ENCODE measurements at regions not wholly inside any gene's neighbourhood (a gene's known extent, or its start where the extent isn't known, plus 50 kb on each side); places are given as distances from the start of the nearest gene placed in this dataset.

DNA sequence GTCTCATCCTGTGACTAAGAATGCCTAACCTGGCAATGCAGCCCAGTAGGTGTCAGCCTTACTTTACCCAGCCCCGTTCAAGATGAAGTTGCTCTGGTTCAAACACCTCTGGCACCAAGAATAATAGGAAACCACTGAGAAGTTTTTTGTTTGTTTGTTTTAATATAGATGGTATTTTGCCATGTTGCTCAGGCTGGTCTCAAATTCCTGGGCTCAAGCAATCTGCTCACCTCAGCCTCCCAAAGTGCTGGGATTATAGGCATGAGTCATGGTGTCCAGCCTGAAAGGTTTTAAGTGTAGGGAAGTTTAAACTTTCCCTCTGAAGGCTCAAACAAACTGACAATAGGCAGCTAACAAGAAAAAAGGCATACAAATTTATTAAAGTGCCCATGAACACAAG is 51.2 kb upstream of the ABCC4 start:
- DNase-seq (ENCODE audit: low read depth, low spot score) = no peak

DNA sequence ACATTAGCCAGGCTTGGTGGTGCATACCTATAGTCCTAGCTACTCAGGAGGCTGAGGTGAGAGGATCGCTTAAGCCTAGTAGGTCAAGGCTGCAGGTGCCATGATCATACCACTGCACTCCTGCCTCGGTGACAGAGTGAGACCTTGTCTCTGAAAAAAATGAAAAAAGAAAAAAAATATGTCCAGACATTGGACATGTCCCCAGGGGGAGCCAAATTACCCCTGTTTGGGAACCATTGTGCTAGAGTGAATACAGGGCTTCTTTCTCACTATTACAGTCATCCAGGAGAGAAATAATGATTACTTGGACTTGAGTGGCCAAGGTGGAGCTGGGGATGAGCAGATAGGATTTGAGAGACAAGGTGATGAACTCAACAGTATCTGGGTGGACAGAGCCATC is 52.9 kb upstream of the ABCC4 start:
- DNase-seq (ENCODE audit: low read depth, low spot score) = no peak

DNA sequence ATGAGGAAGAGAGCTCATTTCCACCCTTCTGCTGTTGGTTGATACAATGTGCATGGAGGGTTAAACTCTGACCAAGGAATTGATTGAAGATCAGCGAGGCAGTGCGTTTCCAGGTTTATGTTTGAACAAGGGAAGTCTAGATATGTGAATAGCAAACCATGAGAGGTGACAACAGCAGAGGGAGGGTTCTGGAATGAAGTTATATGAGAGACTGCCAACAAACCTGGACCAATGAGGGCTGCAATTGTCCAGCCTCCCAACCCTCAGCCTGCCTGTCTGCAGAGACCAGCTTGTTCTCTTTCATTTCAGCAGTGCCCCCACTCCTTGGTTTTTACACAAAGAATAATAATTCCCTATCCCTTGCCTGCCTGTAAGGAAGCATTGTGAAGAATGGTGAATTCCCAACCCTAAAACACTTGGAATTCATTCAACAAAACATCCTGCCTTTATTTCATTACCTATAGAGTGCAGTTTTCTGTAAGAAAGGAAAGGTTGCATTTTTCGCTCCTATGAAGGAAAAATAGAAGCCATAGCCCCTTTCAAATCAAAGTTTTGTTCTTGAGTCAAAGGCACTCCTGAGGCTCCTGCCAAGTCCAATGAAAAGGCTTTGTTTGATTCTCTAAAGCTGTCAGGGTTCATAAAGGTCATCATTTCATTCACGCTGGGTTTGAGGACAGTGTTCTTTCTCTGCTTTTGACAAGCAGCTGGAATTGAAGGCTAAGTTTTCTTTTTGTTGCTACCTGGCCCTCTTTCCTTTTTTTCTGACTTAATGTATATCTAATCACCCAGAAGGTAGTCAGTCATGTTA is 53.6 kb upstream of the ABCC4 start:
- DNase-seq (ENCODE audit: low read depth, low spot score) = no peak

DNA sequence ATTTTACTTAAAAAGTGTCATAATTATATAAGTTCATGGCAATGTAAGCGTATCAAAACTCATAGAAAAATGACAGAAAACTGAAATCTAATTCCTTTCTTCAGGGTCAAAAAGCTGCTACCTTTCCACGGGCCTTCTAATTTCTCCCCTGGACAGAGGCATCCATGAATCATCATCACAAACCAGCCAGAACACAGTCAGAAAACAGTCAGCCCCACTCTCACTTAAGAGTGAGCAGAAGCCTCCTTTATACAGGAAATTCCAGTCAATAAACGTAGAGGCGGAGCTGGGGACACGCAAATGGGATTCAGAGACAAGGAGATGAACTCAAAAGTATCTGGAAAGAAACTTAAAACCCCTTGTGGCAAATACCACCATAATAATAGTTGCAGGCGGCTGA is 54.2 kb upstream of the ABCC4 start:
- no peak for DNase-seq (ENCODE audit: low read depth, low spot score)

DNA sequence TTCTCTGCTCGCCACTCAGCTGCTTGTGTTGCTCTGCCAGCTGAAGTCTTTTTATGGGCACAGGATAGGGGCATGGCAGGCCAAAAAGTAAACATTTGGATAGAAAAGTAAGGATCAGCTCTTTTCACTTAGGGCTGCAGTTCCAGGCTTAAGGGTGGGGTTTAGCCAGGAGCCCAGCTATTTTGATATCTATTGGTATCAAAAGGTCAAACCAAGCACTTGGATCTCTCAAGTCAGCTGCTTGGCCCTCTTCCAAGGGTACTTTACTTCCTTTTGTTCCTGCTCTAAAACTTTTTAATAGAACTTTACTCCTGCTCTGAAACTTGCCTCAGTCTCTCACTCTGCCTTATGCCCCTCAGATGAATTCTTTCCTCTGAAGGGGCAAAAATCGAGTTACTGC is 55.7 kb upstream of the ABCC4 start:
- DNase-seq (ENCODE audit: low read depth, low spot score) = no peak

DNA sequence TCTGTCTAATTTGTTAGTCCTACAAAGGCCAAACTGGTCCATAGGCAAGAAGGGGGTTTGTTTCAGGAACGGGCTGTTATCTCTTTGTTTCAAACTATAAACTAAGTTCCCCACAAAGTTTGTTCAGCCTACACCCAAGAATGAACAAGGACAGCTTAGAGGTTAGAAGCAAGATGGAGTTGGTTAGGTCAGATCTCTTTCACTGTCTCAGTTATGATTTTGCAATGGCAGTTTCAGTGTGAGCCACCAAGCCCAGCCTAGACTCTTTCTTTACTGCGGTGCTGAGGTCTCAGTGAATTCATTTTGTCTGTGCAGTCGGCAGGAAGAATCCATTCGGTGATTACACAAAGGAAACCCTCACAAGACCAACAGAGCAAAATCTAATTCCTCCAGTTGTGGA is 56.6 kb upstream of the ABCC4 start:
- DNase-seq (ENCODE audit: low read depth, low spot score) = no peak

DNA sequence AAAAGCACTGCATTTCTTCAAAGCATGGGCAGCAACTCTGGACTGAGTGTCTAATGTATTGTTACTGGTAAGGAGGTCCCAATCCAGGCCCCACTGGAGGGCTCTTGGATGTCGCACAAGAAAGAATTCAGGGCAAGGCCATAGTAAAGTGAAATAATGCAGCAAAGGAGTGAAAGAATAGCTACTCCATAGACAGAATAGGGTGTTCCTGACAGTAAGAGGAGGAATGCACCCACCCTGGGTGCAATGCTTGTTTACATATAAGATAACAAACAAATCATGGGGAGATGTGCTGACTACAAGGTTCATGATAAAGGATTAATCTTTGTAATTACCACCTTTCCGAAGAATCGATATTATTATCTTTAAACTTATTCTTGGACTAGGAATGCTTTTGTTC is 58.8 kb upstream of the ABCC4 start:
- no peak for DNase-seq (ENCODE audit: low read depth, low spot score)

DNA sequence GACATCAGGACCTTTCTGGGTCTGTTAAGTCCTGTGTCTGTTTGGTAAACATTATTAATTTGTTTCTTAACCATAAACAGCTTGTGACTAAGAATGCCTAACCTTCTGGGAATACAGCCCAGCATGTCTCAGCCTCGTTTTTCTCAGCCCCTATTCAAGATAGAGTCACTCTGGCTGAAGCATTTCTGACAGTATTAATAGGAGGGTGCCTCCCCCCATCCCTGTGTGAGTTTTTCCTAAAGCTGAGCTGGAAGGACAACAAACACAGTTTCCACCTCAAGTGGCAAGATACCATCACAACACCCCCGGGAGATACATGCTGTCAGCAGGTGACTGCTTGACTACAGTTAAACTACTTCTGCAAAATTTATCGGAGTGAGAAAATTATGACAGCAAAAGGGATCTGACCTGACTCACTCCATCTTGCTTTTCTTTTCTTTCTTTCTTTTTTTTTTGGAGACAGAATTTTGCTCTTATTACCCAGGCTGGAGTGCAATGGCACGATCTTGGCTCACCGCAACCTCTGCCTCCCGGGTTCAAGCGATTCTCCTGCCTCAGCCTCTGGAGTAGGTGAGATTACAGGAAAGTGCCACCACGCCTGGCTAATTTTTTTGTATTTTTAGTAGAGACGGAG is 59.3 kb upstream of the ABCC4 start:
- DNase-seq (ENCODE audit: low read depth, low spot score) = no peak

DNA sequence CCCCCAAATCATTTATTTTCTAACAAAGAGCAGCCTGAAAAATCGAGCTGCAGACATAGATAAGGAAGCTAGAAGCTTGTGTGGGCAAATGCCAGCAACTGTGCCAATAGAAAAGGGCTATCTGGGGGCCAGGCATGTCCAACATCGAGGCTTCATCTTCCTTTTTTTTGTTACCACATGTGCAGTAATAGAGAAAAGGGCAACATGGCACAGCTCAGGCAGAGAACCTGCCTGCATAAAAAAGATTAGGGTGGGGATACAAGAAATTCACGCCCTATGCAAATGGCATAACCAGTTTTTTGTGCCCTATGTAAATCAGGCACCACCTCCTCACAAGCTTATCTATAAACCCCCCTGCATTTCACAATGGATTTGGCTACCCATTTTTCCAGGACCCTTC is 60.4 kb upstream of the ABCC4 start:
- no peak for DNase-seq (ENCODE audit: low read depth, low spot score)

DNA sequence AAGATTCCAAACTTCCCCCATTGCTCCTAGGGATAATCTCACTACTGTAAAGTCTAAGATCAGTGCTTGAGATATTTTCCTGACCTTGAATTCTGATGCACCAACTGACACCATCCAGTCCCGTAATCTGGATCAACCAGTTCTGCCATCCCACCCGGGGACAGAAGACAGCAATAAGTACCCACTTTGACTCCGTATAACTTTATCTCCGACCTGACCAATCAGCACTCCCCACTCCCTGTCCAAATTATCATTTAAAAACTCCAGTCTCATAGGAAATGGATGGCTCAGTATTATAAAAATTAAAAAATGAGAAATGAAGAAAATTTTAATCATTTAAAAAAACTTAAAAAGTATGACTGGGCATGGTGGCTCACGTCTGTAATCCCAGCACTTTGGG is 61.4 kb upstream of the ABCC4 start:
- no peak for DNase-seq (ENCODE audit: low read depth, low spot score)

DNA sequence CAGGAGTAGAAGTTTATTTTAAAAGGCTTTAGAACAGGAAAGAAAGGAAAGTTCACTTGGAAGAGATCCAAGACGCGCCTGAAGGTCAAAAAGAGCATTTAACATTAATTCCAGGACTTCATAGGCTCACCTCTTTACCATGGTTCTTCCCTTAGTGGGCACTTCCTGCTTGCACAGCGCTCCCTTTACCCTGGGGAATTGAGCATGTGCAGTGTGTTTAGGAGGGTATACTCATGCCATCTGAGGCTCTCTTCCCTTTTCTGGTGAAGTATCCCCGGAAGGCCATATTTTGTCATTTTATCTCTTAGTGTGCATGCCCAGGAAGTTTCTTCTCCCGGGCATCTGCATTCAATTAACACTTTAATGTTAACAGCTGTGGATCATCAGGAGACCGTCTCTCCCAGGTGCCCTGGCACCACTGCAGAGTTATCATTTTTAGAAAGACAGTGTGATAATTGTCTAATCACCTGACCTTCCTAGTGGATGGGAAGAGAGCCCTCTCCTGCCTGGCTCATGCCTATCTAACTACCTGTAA is 66.1 kb upstream of the ABCC4 start:
- DNase-seq (ENCODE audit: low read depth, low spot score) = no peak

DNA sequence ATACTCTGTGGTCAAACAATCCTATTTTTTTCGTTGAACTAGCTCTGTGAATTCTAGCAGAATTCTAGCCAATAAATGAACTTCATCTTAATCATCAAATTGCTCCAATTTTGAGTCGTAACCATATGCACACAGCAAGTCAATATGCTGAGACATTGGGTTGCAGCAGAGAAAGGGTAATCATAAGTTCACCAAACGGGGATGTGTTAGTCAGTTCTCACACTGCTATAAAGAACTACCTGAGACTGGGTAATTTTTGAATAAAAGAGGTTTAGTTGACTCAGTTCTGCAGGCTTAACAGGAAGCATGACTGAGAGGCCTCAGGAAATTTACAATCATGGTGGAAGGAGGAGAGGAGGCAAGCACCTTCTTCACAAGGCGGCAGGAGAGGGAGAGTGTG is 67.7 kb upstream of the ABCC4 start:
- no peak for DNase-seq (ENCODE audit: low read depth, low spot score)

DNA sequence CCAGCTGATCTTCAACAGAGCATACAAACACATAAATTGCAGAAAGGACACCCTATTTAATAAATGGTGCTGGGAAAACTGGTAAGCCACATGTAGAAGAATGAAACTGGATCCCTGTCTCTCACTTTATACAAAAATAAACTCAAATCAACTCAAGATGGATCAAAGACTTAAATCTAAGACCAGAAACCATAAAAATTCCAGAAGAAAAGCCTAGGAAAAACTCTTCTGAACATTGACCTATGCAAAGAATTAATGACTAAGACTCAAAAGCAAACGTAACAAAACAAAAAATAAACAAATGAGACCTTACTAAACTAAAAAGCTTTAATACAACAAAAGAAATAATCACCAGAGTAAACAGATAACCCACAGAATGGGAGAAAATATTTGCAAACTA is 74.5 kb upstream of the ABCC4 start:
- no peak for DNase-seq (ENCODE audit: low read depth, low spot score)

DNA sequence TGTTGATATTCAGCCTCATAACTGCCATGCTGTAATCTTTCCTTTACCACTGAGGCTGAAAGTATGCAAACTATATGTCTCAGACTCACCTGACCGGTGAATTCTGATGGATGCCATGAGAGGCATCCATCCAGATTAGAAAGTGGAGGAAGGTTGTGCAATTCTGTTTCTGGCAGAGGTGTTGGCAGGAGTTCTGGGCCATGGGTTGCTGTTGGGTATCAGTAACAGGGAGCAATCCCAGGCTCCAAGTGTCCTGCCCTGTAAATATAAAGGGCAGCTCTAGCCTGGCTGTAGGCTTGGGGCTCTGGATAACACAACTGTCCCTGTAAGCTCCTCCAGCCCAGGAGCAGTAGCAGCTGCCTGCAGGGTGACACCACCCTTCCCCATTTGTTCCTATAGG is 77.4 kb upstream of the ABCC4 start:
- DNase-seq (ENCODE audit: low read depth, low spot score) = no peak

DNA sequence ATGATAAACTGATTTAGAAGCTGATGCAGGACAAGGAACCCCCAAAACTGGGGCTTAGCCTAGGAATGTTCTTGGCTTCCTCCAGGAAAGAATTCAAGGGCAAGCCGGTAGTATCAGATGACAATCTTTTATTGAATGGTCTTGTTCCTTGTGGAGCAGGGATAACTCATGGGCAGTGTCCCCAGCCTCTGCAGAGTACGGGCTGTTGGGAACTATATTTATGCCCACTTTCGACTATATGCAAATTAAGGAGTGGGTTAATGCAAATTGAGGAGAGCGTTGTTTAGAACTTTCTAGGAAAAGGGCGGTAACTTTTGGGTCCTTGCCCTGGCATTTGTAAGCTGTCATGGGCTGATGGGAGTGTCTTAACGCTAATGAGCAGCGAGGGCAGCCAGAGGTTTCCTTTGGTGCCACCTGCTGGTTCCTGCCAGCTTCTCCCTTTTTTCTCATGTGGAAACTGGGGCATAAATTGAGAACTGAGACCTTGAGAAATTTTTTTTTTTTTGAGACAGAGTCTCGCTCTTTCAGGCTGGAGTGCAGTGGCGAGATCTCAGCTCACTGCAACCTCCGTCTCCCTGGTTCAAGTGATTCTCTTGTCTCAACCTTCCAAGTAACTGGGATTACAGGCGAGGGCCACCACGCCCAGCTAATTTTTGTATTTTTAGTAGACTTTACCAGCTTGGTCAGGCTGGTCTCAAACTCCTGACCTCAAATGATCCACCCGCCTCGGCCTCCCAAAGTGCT is 79.4 kb upstream of the ABCC4 start:
- peak; percentile 30 for DNase-seq (ENCODE audit: low read depth, low spot score)

DNA sequence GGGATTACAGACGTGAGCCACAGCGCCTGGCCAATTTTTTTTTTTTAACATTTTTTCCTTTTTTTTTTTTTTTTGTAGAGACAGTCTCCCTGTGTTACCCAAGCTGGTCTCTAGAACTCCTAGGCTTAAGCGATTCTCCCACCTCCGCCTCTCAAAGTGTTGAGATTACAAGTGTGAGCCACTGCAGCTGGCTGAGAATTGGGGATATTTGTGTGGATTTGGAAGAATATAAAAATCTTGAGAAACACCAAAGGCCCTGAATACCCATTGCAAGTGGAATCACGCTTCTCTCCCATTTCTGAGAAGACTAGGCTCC is 79.9 kb upstream of the ABCC4 start:
- DNase-seq (ENCODE audit: low read depth, low spot score) = no peak

DNA sequence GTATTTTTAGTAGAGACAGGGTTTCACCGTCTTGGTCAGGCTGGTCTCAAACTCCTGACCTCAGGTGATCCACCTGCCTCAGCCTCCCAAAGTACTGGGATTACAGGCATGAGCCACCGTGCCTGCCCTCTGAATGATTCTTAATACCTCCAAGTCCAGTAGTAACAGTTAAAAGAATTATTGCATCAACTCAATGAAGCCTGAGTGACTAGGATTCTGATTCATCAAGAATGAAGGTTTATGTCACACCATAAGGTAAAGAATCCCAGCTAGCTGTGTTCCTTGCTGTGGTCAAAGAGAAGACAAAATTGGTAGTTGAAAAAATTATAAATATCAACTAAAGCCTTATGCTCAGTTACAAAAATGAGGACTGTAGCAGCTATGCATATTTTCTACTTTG is 81.2 kb upstream of the ABCC4 start:
- DNase-seq (ENCODE audit: low read depth, low spot score) = no peak

DNA sequence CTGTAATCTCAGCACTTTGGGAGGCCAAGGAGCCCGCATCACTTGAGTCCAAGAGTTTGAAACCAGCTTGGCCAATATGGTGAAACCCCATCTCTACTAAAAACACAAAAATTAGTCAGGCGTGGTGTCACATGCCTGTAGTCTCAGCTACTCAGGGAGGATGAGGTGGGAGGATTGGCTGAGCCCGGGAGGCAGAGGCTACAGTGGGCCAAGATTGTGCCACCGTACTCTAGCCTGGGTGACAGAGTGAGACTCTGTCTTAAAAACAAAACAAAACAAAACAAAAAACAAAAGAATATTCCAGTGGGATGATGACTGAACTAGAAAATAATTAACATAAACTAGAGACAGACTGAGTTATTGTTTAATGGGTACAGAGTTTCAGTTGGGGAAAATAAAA is 81.7 kb upstream of the ABCC4 start:
- no peak for DNase-seq (ENCODE audit: low read depth, low spot score)

DNA sequence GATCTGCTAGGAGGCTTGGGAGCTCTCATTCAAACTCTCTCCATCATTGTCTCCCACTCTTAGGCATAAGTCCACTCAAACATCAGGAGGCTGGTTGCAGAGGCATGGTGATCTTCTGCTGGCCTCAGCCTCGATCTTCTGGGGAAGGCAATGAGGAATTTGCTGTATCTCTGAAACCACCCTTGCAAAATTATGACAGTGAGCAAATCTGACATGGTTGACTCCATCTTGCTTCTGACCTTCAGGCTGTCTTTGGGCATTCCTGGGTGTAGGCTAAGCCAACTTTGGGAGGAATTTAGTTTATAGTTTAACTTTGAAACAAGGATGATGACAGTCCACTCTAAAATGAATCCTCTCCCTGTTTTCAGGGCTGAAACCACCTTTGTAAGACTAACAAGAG is 84.1 kb upstream of the ABCC4 start:
- no peak for DNase-seq (ENCODE audit: low read depth, low spot score)

DNA sequence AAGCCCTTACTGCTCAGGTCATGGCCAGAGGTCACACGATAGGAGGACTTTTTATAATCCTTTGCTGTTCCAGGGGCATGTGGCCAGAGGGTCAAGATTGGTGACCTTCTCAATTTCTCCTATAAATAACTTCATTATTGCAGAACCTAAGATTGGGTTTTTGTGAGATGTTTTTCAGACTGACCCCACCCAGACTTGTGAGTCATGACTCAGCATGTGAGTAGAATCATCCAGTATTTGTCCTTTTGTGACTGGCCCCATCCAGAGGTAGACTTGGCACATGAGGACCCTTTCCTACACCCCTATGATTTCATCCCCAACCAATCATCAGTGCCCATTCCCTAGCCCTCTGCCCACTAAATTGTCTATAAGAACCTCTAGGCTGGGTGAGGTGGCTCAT is 84.5 kb upstream of the ABCC4 start:
- DNase-seq (ENCODE audit: low read depth, low spot score) = no peak

DNA sequence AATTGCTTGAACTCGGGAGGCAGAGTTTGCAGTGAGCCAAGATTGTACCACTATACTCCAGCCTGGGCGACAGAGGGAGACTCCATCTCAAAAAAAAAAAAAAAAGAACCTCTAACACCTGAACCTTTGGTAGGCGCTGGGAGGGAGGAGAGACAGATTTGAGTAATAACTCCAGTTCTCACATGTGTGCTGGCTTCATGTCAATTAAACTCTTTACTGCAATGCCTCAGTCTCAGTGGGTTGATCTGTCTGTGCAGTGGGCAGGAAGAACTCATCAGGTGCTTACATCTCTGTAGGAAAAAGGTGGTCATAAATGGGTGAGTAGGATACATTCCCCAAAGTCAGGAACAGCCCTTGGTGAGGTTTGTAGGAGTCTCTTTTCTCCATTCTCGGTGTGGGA is 85.1 kb upstream of the ABCC4 start:
- no peak for DNase-seq (ENCODE audit: low read depth, low spot score)

DNA sequence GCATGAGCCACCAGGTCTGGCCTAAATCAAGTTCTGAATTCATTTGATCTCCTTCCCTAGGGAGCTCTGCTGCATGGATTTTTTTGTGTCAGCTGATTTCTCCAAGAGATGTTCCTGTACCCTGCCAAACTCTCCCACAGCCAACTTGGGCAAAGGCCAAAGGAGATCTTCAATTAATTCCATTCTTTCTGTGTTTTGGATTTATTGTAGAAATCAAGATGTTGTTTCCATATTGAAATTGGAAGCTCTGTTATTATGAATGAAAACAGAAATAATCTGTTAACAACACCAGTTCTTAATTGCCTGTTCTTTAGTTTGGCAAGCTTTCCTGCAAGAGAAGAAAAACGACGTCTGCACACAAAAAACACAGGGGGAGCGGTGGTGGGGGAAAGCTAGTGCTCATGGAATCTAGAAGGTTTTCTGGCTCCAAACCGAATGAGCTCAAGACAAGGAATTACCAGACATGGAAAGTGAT is 86.5 kb upstream of the ABCC4 start:
- no peak for DNase-seq (ENCODE audit: low read depth, low spot score)
